H1 (cell line): ENCODE measurements at regions not wholly inside any gene's neighbourhood (a gene's known extent, or its start where the extent isn't known, plus 50 kb on each side); places are given as distances from the start of the nearest gene placed in this dataset.

Experiments
- CTCF ChIA-PET: fragments of 300-600 bp; sonication (Branson Sonifier 250); formaldehyde crosslinking; loops from one replicate; lab custom pipeline; 2021; ENCODE audit not compliant: partially characterized antibody; lab: Charles Lee
- POLR2A ChIA-PET: fragments of 300-600 bp; sonication (Branson Sonifier 250); formaldehyde crosslinking; loops from one replicate; lab custom pipeline; 2021; ENCODE audit warnings: inconsistent platforms; ENCODE audit not compliant: partially characterized antibody; lab: Charles Lee
- DNase-seq, 2 experiments: peaks; one replicate each; pipeline versions ENCODE4 v3.0.0 to v3.0.0-alpha.2; 2010 to 2022; ENCODE audit warnings: low spot score in 2 of 2, low read depth in 1 of 2, mixed read lengths in 1 of 2
- FAIRE-seq: peaks from 2 replicates; lab custom pipeline; 2011; peaks lifted over from hg19 to GRCh38; lab: Jason Lieb, UNC
- H2AFZ ChIP-seq: 2 replicates; pipeline ENCODE4 v1.8.1; 2012; ENCODE audit warnings: low read length, inconsistent platforms
- H2AK5ac ChIP-seq: 2 replicates; pipeline ENCODE4 v1.6.1; 2013; ENCODE audit warnings: low read depth, low read length
- H2BK120ac ChIP-seq: replicated peaks from 2 replicates; pipeline ENCODE3; 2013; ENCODE audit warnings: low read depth, low read length, inconsistent platforms
- H2BK12ac ChIP-seq: 2 replicates; pipeline ENCODE4 v1.6.1; 2013; ENCODE audit warnings: low read depth, low read length
- H2BK15ac ChIP-seq: 2 replicates; pipeline ENCODE4 v1.6.1; 2013; ENCODE audit warnings: low read length
- H2BK20ac ChIP-seq: 2 replicates; pipeline ENCODE4 v1.6.1; 2013; ENCODE audit warnings: low read length
- H2BK5ac ChIP-seq: 2 replicates; pipeline ENCODE4 v1.6.1; 2013; ENCODE audit warnings: low read depth, low read length
- H3K14ac ChIP-seq: 2 replicates; pipeline ENCODE4 v1.6.1; 2013; ENCODE audit warnings: inconsistent platforms; ENCODE audit not compliant: insufficient read length
- H3K18ac ChIP-seq: 2 replicates; pipeline ENCODE4 v1.6.1; 2013; ENCODE audit warnings: low read length; ENCODE audit errors: extremely low read depth
- H3K23ac ChIP-seq: 2 replicates; pipeline ENCODE4 v1.6.1; 2013; ENCODE audit warnings: inconsistent platforms; ENCODE audit not compliant: insufficient read length
- H3K23me2 ChIP-seq: 2 replicates; pipeline ENCODE4 v1.6.1; 2013; ENCODE audit warnings: low read depth, low read length
- H3K27ac ChIP-seq: 2 replicates; pipeline ENCODE4 v1.6.1; 2011; ENCODE audit warnings: low read depth, low read length, inconsistent platforms
- H3K27me3 ChIP-seq, 4 experiments: replicated peaks in 1 of 4; 1 replicate in 1 of 4; 2 replicates in 3 of 4; pipeline versions ENCODE4 v1.6.1 to v1.8.1; 2011 to 2013; ENCODE audit warnings: low read length in 3 of 4, mild to moderate bottlenecking in 3 of 4, inconsistent platforms in 2 of 4, mixed read lengths in 2 of 4, moderate library complexity in 1 of 4; ENCODE audit not compliant: control insufficient read depth in 3 of 4, insufficient read depth in 3 of 4; ENCODE audit errors: extremely low read depth in 1 of 4
- H3K36me3 ChIP-seq, 4 experiments: 2 replicates each; pipeline versions ENCODE4 v1.6.1 to v1.8.1; 2011 to 2013; ENCODE audit warnings: mild to moderate bottlenecking in 4 of 4, low read length in 3 of 4, moderate library complexity in 2 of 4, control low read depth in 1 of 4, inconsistent platforms in 1 of 4; ENCODE audit not compliant: insufficient read depth in 4 of 4, control insufficient read depth in 2 of 4
- H3K4ac ChIP-seq: replicated peaks from 2 replicates; pipeline ENCODE3; 2013; ENCODE audit warnings: low read length, low read depth, mixed read lengths, inconsistent platforms; ENCODE audit not compliant: insufficient read length
- H3K4me1 ChIP-seq, 4 experiments: replicated peaks in 1 of 4; 1 replicate in 1 of 4; 2 replicates in 3 of 4; pipeline versions ENCODE4 v1.6.1 to v1.8.1; 2011 to 2013; ENCODE audit warnings: low read length in 3 of 4, inconsistent platforms in 2 of 4, mixed read lengths in 1 of 4; ENCODE audit not compliant: insufficient read depth in 4 of 4, control insufficient read depth in 3 of 4
- H3K4me2 ChIP-seq, 2 experiments: 2 replicates each; pipeline versions ENCODE4 v1.6.1 to v1.8.1; 2011 to 2013; ENCODE audit warnings: low read depth in 2 of 2, low read length in 2 of 2, control low read depth in 1 of 2, inconsistent platforms in 1 of 2, mild to moderate bottlenecking in 1 of 2; ENCODE audit not compliant: insufficient read depth in 1 of 2
- H3K4me3 ChIP-seq, 4 experiments: fragments of 200-600, 300-600 bp in 1 of 4; sonication (generic), shearing (Covaris generic), sonication (Bioruptor Twin) in 1 of 4; 2 replicates each; pipeline versions ENCODE4 v1.5.1 to v1.8.1; 2011 to 2016; ENCODE audit warnings: low read length in 4 of 4, low read depth in 3 of 4, control low read depth in 2 of 4, inconsistent platforms in 2 of 4, mild to moderate bottlenecking in 2 of 4, mixed read lengths in 1 of 4, moderate library complexity in 1 of 4; ENCODE audit not compliant: insufficient read depth in 2 of 4; ENCODE audit errors: extremely low read depth in 1 of 4
- H3K56ac ChIP-seq: replicated peaks from 2 replicates; pipeline ENCODE3; 2013; ENCODE audit warnings: low read depth, mild to moderate bottlenecking, mixed read lengths, low read length, inconsistent platforms; ENCODE audit not compliant: insufficient read length
- H3K79me1 ChIP-seq: 2 replicates; pipeline ENCODE4 v1.6.1; 2013; ENCODE audit warnings: low read depth, low read length, control low read depth
- H3K79me2 ChIP-seq, 2 experiments: 2 replicates each; pipeline versions ENCODE4 v1.6.1 to v1.8.1; 2012 to 2013; ENCODE audit warnings: low read length in 2 of 2, mild to moderate bottlenecking in 2 of 2, inconsistent platforms in 1 of 2; ENCODE audit not compliant: insufficient read depth in 2 of 2, control insufficient read depth in 1 of 2
- H3K9ac ChIP-seq, 4 experiments: replicated peaks in 1 of 4; 1 replicate in 1 of 4; 2 replicates in 3 of 4; pipeline versions ENCODE4 v1.6.1 to v1.8.1; 2011 to 2013; ENCODE audit warnings: low read depth in 3 of 4, low read length in 3 of 4, control low read depth in 2 of 4, mild to moderate bottlenecking in 2 of 4, moderate library complexity in 2 of 4, inconsistent platforms in 1 of 4; ENCODE audit errors: extremely low read depth in 1 of 4
- H3K9me3 ChIP-seq, 2 experiments: 2 replicates each; pipeline versions ENCODE4 v1.6.1 to v1.8.1; 2012 to 2013; ENCODE audit warnings: mild to moderate bottlenecking in 2 of 2, moderate library complexity in 2 of 2, control low read depth in 1 of 2, inconsistent platforms in 1 of 2, low read depth in 1 of 2, low read length in 1 of 2, mixed read lengths in 1 of 2; ENCODE audit not compliant: insufficient read depth in 2 of 2
- H4K20me1 ChIP-seq, 2 experiments: replicated peaks in 1 of 2; 2 replicates each; pipeline versions ENCODE3 to v1.8.1; 2011 to 2013; ENCODE audit warnings: inconsistent platforms in 2 of 2, low read length in 2 of 2, mild to moderate bottlenecking in 1 of 2; ENCODE audit not compliant: insufficient read depth in 2 of 2, control insufficient read depth in 1 of 2
- H4K5ac ChIP-seq: 2 replicates; pipeline ENCODE4 v1.6.1; 2013; ENCODE audit warnings: low read length, low read depth, mixed read lengths, inconsistent platforms; ENCODE audit not compliant: insufficient read length
- H4K8ac ChIP-seq: 2 replicates; pipeline ENCODE4 v1.8.0; 2013; ENCODE audit warnings: mild to moderate bottlenecking, moderate library complexity, low read length, inconsistent platforms; ENCODE audit not compliant: insufficient read depth; ENCODE audit errors: extremely low read depth
- H4K91ac ChIP-seq: replicated peaks from 2 replicates; pipeline ENCODE3; 2013; ENCODE audit warnings: low read length, mixed read lengths, inconsistent platforms; ENCODE audit not compliant: insufficient read length
- FOSL1 ChIP-seq: IDR thresholded peaks from 2 replicates; pipeline ENCODE4 v1.6.1; 2011; ENCODE audit warnings: mild to moderate bottlenecking, low read depth, low read length, moderate library complexity; ENCODE audit not compliant: insufficient read depth
- HDAC2 ChIP-seq, 2 experiments: fragments of 300-600 bp in 1 of 2; sonication (generic) in 1 of 2; IDR thresholded peaks; 2 replicates each; pipeline ENCODE4 v1.6.1; 2011 to 2012; ENCODE audit warnings: low read depth in 2 of 2, low read length in 2 of 2, mild to moderate bottlenecking in 2 of 2, moderate library complexity in 2 of 2, borderline replicate concordance in 1 of 2, inconsistent platforms in 1 of 2
- POLR2A ChIP-seq, 2 experiments: IDR thresholded peaks; 1 replicate in 1 of 2; 2 replicates in 1 of 2; pipeline ENCODE4 v1.6.1; 2011; ENCODE audit warnings: low read depth in 2 of 2, low read length in 2 of 2, mild to moderate bottlenecking in 2 of 2; ENCODE audit errors: control extremely low read depth in 1 of 2
- POLR2AphosphoS5 ChIP-seq: IDR thresholded peaks from 2 replicates; pipeline ENCODE4 v1.6.1; 2011; ENCODE audit warnings: low read depth, low read length
- POU5F1 ChIP-seq: IDR thresholded peaks from 2 replicates; pipeline ENCODE4 v1.6.1; 2011; ENCODE audit warnings: low read depth, mild to moderate bottlenecking, low read length, moderate library complexity
- SIRT6 ChIP-seq: IDR thresholded peaks from one replicate; pipeline ENCODE4 v1.7.1; 2012; ENCODE audit warnings: low read length, inconsistent platforms
- SP1 ChIP-seq: IDR thresholded peaks from 2 replicates; pipeline ENCODE4 v1.6.1; 2011; ENCODE audit warnings: low read depth, low read length
- SRF ChIP-seq: IDR thresholded peaks from 2 replicates; pipeline ENCODE4 v1.6.1; 2011; ENCODE audit warnings: mild to moderate bottlenecking, low read depth, low read length, moderate library complexity
- WGBS, 2 experiments: shearing (Covaris generic) in 1 of 2; methylation state at CpG; one replicate each; pipeline versions ENCODE4 v1.1.6 to v1.1.7; 2013 to 2015; ENCODE audit warnings: low lambda C conversion rate in 2 of 2, mixed read lengths in 2 of 2, inconsistent platforms in 1 of 2, low coverage in 1 of 2, missing lambda C conversion rate in 1 of 2; ENCODE audit not compliant: insufficient replicate concordance in 2 of 2, insufficient coverage in 1 of 2, insufficient read length in 1 of 2; ENCODE audit errors: extremely low coverage in 1 of 2, missing lambda C conversion rate in 1 of 2; 5-methylcytosine and 5-hydroxymethylcytosine counted together
- TF ChIP-seq, protein P1 (sequence below), 3 experiments: IDR thresholded peaks; 1 replicate in 2 of 3; 2 replicates in 1 of 3; pipeline versions ENCODE4 v1.5.1 to v1.6.1; 2011; ENCODE audit warnings: low read length in 3 of 3, mild to moderate bottlenecking in 3 of 3, inconsistent platforms in 2 of 3, low read depth in 1 of 3, moderate library complexity in 1 of 3; ENCODE audit not compliant: insufficient read depth in 1 of 3; ENCODE audit errors: control extremely low read depth in 1 of 3

- no peak overlapping the region for H2AFZ ChIP-seq
- H3K4me2 ChIP-seq: no peak overlapping the region
- no peak for TF ChIP-seq POLR2A (IDR thresholded peaks at IDR 0.05; ENCODE audit: control extremely low read depth in 1 of 2, low read depth in 2 of 2, low read length in 2 of 2)
- no peak for TF ChIP-seq POLR2AphosphoS5
- TF ChIP-seq SP1: no peak
- TF ChIP-seq, protein P1, sequence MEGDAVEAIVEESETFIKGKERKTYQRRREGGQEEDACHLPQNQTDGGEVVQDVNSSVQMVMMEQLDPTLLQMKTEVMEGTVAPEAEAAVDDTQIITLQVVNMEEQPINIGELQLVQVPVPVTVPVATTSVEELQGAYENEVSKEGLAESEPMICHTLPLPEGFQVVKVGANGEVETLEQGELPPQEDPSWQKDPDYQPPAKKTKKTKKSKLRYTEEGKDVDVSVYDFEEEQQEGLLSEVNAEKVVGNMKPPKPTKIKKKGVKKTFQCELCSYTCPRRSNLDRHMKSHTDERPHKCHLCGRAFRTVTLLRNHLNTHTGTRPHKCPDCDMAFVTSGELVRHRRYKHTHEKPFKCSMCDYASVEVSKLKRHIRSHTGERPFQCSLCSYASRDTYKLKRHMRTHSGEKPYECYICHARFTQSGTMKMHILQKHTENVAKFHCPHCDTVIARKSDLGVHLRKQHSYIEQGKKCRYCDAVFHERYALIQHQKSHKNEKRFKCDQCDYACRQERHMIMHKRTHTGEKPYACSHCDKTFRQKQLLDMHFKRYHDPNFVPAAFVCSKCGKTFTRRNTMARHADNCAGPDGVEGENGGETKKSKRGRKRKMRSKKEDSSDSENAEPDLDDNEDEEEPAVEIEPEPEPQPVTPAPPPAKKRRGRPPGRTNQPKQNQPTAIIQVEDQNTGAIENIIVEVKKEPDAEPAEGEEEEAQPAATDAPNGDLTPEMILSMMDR (IDR thresholded peaks at IDR 0.05; ENCODE audit: control extremely low read depth in 1 of 3, insufficient read depth in 1 of 3, low read depth in 1 of 3, low read length in 3 of 3): no peak
- no peak for TF ChIP-seq SRF
- no peak for TF ChIP-seq SIRT6
- no peak for TF ChIP-seq FOSL1
- TF ChIP-seq POU5F1: no peak
- no peak for TF ChIP-seq HDAC2 (IDR thresholded peaks at IDR 0.05; ENCODE audit: borderline replicate concordance in 1 of 2, low read depth in 2 of 2, low read length in 2 of 2)
Observed at GRCh38 chr4:153082322-153083301, 121.6 kb upstream of the TRIM2 start.

More at GRCh38 chr4:153082322-153083301, 121.6 kb upstream of the TRIM2 start:
- Histone ChIP-seq H3K4me3 (no peak overlapping the region), H3K56ac (no peak overlapping the region), H2BK20ac (peak overlapping the region; percentile 99), H3K27ac (no peak overlapping the region), H4K5ac (no peak overlapping the region), H3K23me2 (no peaks in the 10 kb centered on the region), H3K4me1 (peaks cover 3 to 21% (median 15%) of the 10 kb centered on the region in 4 experiments), H3K27me3 (peaks cover 0 to 7% (median 2%) of the 10 kb centered on the region in 4 experiments; a peak in 2 of 7 replicates), H2BK120ac (peak overlapping the region; percentile 71), H3K14ac (no peak overlapping the region), H4K8ac (no peak overlapping the region), H3K4ac (peak overlapping the region; percentile 34), H3K23ac (no peak overlapping the region), H3K79me1 (no peaks in the 10 kb centered on the region), H3K18ac (peak overlapping the region; percentile 80), H3K9me3 (no peaks in the 10 kb centered on the region), H2AK5ac (no peak overlapping the region), H2BK5ac (peak overlapping the region; percentile 85; the same call in 1 of the 2 replicates), H4K91ac (peak overlapping the region; percentile 78), H3K79me2 (no peaks in the 10 kb centered on the region), H3K9ac (no peak overlapping the region), H4K20me1 (no peaks in the 10 kb centered on the region), H2BK12ac (peak overlapping the region; percentile 84; the same call in 1 of the 2 replicates), H3K36me3 (no peaks in the 10 kb centered on the region), H2BK15ac (peak overlapping the region; percentile 84)
- DNase-seq: peak in 1 of 2 experiments; percentile 48
- ChIA-PET CTCF (interaction anchor here (0.6 to 5.3 kb wide), 38 partner anchors 9 to 626 kb away, joined by 3 to 92 read pairs (median 4); partner anchors contain the start of genes ARFIP1, FHDC1 and TIGD4), POLR2A (interaction anchor here (0.7 to 0.9 kb wide), 2 partner anchors 49 to 100 kb away, joined by 3 read pairs; no protein-coding TSS in a partner anchor)
- 77% methylated on average over 15 of the region's 15 CpGs; no CpG with 5 or more reads in 1 of the 2 experiments for WGBS, 2 experiments
- no peak for FAIRE-seq
